GM19043 (cell line): ENCODE measurements at regions not wholly inside any gene's neighbourhood (a gene's known extent, or its start where the extent isn't known, plus 50 kb on each side); places are given as distances from the start of the nearest gene placed in this dataset.
A peak's percentile ranks its signal among the peaks of the same experiment; 100 is the strongest.

Experiments
- ATAC-seq: cut with Tn5 transposase; IDR thresholded peaks from one replicate; pipeline ENCODE4 v1.9.1; 2021; ENCODE audit warnings: low read depth; ENCODE audit not compliant: unreplicated experiment

GRCh38 chr5:99929067-99929805 is 605.9 kb upstream of the FAM174A start:
- no peak for ATAC-seq

- ATAC-seq: no peak
Measured at GRCh38 chr5:99928490-99928889, 606.7 kb upstream of the FAM174A start.

GRCh38 chr5:99926463-99926862 is 608.7 kb upstream of the FAM174A start:
- ATAC-seq: peak; percentile 62

GRCh38 chr5:99922386-99922785 is 612.8 kb upstream of the FAM174A start:
- ATAC-seq: no peak

GRCh38 chr5:99911971-99912370 is 623.2 kb upstream of the FAM174A start:
- no peak for ATAC-seq

- no peak for ATAC-seq
Measured at GRCh38 chr5:99906776-99907175, 628.4 kb upstream of the FAM174A start.

- ATAC-seq: no peak
Measured at GRCh38 chr5:99901972-99902371, 633.2 kb upstream of the FAM174A start.

GRCh38 chr5:99900302-99900852 is 634.8 kb upstream of the FAM174A start:
- no peak for ATAC-seq

GRCh38 chr5:99879791-99880511 is 655.2 kb upstream of the FAM174A start:
- ATAC-seq: no peak

GRCh38 chr5:99878830-99879229 is 656.3 kb upstream of the FAM174A start:
- ATAC-seq: no peak

- ATAC-seq: peak; percentile 45
Measured at GRCh38 chr5:99866740-99867139, 668.4 kb upstream of the FAM174A start.

- no peak for ATAC-seq
Measured at GRCh38 chr5:99865159-99865558, 670.0 kb upstream of the FAM174A start.

GRCh38 chr5:99835791-99836190 is 699.4 kb upstream of the FAM174A start:
- no peak for ATAC-seq

- ATAC-seq: no peak
Measured at GRCh38 chr5:99827136-99827535, 708.0 kb upstream of the FAM174A start.

GRCh38 chr5:99817796-99818195 is 717.4 kb upstream of the FAM174A start:
- ATAC-seq: no peak

- ATAC-seq: no peak
Measured at GRCh38 chr5:99814321-99815063, 720.7 kb upstream of the FAM174A start.

- no peak for ATAC-seq
Measured at GRCh38 chr5:99808657-99809230, 726.4 kb upstream of the FAM174A start.

GRCh38 chr5:99807346-99807745 is 727.8 kb upstream of the FAM174A start:
- ATAC-seq: no peak

GRCh38 chr5:99795031-99795430 is 740.1 kb upstream of the FAM174A start:
- ATAC-seq: no peak

- ATAC-seq: no peak
Measured at GRCh38 chr5:99788482-99788881, 746.7 kb upstream of the FAM174A start.

- ATAC-seq: no peak
Measured at GRCh38 chr5:99775189-99775588, 760.0 kb upstream of the FAM174A start.
